Right ventricle myocardium inferior (tissue), 1 donor: ENCODE measurements at regions not wholly inside any gene's neighbourhood (a gene's known extent, or its start where the extent isn't known, plus 50 kb on each side); places are given as distances from the start of the nearest gene placed in this dataset.

Experiments
- ATAC-seq: fragments of 200-7000 bp; cut with Tn5 transposase; one replicate; pipeline ENCODE4 v1.9.1; 2020; ENCODE audit warnings: mild to moderate bottlenecking, moderate library complexity
- DNase-seq: peaks from one replicate; pipeline ENCODE4 v3.0.0; 2021; ENCODE audit errors: missing footprints
- intact Hi-C: fragments of 100-400 bp; cut with DNase I; formaldehyde crosslinking; loops from one replicate; pipeline ENCODE4 v1.11.0; 2022
- donor health status: DM: no; HTN: yes; CAD: no; lungs with severe emphysema.

DNA sequence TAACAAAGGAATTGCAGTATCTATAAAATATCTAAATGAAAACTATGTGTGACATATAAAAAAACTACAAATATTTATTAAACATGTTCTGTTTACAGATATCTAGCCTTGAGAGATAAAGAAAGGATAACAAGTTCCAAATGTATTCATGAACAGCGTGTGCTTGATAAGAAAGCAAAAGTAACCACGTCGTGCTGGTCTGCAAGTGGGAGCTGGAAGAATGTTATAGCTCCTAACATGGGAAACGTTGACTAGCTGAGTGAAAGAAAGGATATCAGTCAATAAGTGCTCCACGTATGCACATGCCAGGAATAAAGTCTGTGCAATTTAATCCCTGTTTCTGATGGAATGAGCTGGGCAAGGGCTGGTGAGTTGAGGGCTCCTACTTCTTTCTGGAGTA, 71.2 kb upstream of the CDYL2 start:
- DNase-seq, result no peak
- ATAC-seq, result no peak
- intact Hi-C loops, result no loop called here

GRCh38 chr16:80874925-80875324, 70.5 kb upstream of the CDYL2 start:
- no peak for DNase-seq
- no peak for ATAC-seq
- intact Hi-C loops, result no loop called here

- no peak for DNase-seq
- ATAC-seq, result no peak
- intact Hi-C loops, result no loop called here
Measured at GRCh38 chr16:80862160-80862705, 57.8 kb upstream of the CDYL2 start.
